HG03342 (cell line): ENCODE measurements at regions not wholly inside any gene's neighbourhood (a gene's known extent, or its start where the extent isn't known, plus 50 kb on each side); places are given as distances from the start of the nearest gene placed in this dataset.
"Not testable (repeated sequence)": the region's sequence is repeated elsewhere in the genome, so short reads cannot be mapped to it uniquely, and the experiment has no call there.

ENCODE experiments used
- ATAC-seq: cut with Tn5 transposase; IDR thresholded peaks from one replicate; pipeline ENCODE4 v1.9.1; 2021; ENCODE audit warnings: mild to moderate bottlenecking, moderate library complexity; ENCODE audit not compliant: unreplicated experiment

DNA sequence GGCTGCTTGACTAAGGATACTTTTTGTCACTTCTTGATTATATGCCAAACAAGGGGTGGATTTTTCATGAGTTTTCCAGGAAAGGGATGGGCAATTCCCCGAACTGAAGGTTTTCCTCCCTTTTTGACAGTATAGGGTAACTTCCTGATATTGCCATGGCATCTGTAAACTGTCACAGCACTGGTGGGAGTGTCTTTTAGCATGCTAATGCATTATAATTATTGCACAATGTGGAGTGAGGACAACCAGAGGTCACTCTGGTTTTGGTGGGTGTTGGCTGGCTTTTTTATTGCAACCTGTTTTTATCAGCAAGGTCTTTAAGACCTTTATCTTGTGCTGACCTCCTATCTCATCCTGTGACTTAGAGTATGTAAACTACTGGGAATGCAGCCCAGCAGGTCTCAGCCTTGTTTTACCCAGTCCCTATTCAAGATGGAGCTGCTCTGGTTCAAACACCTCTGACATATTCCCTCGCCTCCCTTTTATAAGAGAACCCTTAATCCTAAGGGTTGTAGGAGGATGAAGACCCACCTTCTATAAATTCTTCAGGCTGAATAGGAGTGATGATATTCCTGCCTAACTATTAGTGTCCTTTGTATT lies 471.2 kb downstream of the ATP23 start:
- no peak for ATAC-seq

DNA sequence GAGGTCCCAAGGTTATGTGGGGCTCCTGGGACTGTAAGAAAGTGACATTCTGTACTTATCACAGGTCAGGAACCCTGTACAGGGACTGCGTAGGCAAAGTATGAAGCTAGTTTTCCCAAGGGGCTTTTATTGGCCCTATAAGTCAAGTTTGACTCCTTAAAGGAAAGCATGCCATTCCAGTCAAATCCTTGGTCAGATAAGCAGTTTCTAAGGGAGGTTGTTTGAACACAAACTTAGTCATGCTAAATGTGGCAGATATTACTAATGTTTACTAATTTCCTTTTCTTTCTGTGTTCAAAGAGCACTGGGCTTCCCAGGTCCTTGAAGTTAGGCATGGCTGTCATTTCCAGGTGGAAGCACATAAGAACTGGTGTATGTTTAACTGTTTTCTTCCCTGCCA lies 472.4 kb downstream of the ATP23 start:
- ATAC-seq = no peak

DNA sequence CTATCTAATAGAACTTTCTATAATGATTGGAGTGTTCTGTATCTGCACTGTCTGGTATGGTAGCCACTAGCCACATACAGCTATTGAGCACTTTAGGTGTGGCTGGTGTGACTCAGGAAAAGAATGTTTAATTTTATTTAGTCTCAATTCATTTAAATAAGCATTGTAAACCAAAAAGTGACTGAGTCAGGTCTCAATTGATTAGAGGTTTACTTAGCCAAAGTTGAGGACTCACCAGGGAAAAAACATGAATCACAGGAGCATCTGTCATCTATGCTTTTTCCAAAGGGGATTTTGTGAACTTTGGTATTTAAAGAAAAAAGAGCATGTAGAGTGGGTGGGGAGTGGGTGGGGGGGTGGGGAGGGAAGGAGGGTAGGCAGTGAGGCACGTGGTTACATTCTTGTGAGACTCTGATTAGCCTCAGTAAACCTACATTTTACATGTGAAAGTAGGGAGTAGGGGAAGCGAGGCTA lies 473.1 kb downstream of the ATP23 start:
- ATAC-seq = no peak

DNA sequence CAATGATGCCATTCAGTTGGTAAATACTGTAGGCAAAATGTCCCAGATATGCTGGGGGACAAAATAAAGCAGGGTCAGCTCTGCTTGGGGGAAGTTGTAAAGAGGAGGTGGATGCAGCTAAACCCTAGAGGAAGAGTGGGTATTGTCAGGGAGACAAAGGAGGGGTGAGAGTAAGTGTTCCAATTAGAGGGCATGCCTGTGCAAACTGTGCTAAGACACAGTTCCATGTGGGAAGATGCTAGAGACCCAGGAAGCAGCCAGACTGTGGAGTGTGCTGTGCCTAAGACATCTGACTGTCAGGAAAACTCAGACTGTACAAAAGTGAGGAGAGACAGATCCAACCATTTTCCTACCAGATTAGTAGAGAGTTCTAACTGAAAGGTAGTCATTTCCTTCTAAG lies 474.3 kb downstream of the ATP23 start:
- ATAC-seq = no peak

DNA sequence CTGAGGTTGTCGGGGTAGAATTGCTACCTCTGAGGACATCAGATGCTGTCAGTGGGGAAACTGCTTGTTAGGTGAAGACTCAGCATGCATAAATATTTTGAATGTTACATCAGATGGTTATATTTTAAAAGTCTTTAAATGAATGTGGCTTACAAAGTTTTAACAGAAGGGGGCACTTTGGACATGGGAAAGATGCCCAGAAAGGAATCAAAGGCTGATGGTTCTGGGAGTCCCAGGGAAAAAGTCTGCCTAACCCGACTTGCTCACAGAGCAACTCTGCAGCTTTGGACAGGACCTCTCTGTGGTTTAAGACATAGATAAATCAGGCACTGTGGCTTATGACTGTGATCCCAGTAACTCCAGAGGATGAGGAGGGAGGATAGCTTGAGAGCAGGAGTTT lies 474.9 kb downstream of the ATP23 start:
- no peak for ATAC-seq

DNA sequence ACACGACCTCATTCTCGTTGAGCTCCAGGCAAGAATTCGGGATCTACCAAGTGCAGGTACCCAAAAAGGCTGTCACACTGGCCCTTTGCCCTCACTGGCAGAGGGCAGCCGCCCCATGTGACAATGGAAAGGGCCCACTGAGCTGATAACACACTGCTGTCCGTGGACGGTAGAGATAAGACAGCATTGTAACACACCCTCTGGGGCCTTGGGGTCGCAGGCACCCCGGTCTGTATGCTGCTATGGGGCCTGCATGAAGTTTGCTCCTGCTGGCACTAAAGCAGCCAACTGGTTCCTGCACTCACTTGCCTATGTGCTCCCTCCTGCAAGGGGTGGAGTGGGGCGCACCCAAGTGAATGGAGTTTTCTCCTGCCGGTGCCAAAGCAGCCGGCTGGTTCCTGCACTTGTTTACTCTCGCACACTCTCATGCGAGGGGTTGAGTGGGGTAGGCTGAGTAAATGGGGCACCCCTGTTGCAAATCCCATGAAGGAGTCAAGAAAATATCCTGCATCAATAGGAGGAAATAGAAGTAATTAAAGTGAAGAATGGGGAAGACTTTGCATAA lies 477.9 kb downstream of the ATP23 start:
- no peak for ATAC-seq

DNA sequence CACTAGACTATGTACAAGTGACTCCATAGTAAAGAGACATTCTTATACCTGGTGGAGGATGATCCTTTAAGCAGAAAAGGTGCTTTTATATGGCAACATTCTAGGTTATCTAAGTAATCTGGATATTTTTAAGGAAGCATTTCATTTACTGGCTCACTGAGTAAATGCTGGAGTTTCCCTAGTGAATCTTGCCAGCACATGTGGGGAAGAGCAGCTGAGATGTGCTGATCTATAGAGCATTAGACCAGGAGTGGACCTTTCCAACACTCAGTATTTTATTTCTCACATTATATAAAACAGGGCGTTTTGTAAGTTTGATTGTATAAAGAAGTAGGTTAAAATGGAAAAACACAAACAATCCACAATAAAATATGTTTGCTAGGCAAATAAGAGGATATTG lies 478.5 kb downstream of the ATP23 start:
- no peak for ATAC-seq

DNA sequence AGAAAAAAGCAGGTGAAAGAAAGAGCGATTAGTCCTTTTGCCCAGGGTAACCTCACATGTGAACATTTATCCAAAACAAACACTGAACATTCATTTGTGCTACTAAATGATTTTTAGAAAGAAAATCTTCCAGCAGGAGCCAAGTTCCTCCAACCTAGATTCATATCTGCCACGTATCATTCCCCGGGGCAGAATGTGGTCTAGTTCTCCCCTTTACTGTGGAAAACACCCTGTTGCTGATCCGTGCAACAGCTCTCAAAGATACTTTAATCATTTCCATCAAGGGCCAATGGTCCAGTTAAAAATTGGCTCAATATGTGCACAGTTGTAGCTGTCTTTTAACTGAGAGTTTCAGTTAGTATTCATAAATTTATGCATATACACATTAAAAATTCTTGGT lies 479.1 kb downstream of the ATP23 start:
- no peak for ATAC-seq

DNA sequence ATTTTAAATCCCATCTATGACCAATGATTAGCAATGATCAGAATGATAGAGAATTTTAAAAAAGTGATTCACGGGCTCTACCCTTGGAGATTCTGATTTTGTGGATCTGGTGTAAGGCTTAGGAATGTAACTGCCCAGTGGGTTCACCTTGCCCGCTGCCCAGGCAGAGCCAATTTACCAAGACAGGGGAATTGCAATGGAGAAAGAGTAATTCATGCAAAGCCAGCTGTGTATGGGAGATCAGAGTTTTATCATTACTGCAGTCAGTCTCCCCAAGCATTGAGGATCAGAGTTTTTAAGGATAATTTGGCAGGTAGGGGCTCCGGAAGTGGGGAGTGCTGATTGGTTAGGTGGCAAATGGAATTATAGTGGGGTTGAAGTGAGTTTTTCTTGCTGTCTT lies 480.6 kb downstream of the ATP23 start:
- no peak for ATAC-seq

DNA sequence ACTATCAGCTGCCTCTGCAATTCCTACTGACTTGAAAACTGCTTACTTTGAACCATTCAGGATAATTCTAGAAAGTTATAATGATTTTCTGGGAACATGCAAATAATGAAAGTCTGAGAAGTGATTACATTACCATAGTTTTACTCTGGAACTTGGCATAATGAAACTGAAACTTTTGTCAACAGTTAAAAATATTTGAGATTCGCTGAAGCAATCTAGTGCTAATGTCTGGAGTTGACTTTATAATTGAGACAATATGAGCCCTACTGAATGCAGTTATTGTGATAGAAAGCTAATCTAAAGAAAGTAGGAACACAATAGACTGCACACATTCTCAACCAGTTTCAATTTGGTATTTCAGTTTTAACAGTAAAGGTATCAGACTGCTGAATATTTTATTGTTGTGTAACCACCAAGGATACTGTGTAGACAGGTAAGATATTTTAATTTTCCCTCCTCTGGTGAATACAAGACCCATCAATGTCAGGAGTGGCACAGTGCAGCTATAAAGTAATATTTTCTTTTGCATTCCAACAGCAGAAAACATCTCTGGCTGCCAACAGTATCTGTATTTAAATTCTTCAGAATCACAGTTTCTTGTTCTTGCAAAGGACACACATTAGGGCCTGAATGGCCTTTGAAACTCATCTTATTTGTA lies 483.5 kb downstream of the ATP23 start:
- ATAC-seq = peak; percentile 41

DNA sequence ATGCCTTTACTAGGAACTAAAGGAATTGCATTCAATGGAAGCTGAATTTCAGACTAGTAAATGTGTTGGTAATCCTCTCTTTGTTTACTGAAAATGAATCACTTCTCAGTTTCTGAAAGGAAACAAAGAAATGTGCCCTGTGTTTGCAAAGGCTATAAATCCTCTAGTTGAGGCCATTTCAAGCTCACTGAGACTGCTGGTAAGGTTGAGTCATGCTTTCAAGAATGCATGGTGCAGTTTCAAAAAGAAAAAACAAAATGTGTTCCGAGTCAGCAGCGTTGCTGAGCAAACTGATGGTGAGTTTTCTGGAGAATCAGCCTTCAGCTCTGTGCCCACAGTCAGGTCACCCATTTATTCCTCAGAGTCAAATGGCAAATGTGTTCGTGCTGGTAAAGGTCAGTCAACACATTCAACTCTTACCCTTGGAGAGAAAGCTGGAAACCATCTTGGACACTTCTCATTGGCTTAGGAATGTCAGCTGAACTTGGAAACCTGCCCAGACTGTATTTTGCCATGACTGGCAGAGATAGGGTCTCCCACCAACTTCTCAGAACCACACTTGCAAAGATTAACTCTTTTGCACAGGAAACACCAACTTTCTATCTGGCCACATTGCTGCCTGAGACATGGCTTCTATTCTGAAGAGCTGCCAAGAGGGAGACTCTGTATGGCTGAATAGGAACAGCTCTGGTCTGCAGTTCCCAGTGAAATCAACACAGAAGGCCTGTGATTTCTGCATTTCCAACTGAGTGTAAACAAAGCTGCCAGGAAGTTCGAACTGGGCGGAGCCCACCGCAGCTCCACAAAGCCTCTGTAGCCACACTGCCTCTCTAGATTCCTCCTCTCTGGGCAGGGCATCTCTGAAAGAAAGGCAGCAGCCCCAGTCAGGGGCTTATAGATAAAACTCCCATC lies 484.4 kb downstream of the ATP23 start:
- ATAC-seq = peak; percentile 91

DNA sequence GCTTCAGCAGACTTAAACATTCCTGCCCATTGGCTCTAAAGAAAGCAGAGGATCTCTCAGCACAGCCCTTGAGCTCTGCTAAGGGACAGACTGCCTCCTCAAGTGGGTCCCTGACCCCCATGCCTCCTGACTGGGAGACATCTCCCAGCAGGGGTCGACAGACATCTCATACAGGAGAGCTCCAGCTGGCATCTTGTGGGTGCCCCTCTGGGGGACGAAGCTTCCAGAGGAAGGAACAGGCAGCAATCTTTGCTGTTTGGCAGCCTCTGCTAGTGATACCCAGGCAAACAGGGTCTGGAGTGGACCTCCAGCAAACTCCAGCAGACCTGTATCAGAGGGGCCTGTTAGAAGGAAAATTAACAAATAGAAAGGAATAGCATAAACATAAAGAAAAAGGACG lies 485.1 kb downstream of the ATP23 start:
- not testable (repeated sequence) for ATAC-seq

DNA sequence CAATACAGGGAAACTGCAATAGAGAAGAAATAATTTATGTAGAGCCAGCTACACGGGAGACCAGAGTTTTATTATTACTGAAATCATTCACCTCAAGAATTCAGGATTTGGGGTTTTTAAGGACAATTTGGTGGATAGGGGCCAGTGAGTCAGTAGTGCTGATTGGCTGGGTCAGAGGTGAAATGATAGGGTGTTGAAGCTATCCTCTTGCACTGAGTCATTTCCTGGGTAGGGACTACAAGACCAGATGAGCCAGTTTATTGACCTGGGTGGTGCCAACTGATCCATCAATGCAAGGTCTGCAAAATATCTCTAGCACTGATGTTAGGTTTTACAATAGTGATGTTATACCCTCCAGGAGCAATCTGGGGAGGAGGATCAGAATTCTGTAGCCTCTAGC lies 486.3 kb downstream of the LRIG3 start:
- ATAC-seq = no peak

DNA sequence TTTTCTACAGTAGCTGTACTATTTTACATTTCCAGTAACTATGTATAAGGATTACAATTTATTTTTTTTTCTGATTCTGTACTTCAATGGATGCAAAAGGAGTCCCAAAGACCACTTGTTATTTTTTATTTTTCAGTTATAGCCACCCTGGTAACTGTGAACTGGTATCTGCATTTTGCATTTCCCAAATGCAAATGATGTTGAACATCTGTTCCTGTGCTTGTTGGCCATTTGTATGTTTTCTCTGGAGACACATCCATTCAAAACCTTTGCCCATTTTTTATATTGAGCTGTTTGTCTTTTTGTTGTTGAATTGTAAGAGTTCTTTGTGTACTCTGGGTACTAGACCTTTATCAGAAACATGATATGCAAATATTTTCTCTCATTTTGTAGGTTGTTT lies 485.6 kb downstream of the LRIG3 start:
- ATAC-seq = no peak

DNA sequence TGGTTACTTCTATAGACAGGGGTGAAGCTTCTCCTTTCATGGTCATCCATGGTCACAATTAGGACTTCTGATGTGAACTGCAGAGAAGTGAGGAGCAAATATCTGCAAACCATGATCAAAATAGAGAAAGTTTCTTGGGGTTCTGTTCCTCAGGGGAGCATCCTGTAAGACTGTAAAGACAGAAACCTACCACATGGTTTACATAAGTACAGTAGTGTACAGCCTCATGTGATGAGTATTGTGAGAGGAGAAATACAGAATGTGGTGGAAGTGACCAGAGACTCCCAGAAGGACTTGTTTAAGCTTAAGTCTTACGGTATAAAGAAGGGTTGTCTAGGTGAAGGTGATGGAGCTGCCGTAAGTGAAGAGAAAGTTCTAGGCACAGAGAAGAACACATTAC lies 484.7 kb downstream of the LRIG3 start:
- ATAC-seq = peak; percentile 59

DNA sequence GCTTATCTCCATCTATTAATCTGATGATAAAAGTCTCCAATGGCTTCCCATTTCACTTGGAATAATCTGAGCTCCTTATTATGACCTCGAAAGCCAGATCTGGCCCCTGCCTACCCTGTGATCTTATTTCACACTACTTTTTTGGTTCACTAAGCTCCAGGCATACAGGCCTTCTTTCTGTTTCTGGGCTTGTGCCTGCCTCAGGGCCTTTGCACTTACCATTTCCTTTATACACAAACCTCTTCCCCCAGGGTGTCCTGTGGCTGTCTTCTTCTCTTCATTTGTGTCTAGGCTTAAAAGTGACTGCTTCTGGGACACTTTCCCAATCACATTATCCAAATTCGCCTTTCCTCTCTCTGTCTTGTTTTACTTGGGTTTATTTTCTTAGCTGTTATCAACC lies 478.8 kb downstream of the LRIG3 start:
- no peak for ATAC-seq

DNA sequence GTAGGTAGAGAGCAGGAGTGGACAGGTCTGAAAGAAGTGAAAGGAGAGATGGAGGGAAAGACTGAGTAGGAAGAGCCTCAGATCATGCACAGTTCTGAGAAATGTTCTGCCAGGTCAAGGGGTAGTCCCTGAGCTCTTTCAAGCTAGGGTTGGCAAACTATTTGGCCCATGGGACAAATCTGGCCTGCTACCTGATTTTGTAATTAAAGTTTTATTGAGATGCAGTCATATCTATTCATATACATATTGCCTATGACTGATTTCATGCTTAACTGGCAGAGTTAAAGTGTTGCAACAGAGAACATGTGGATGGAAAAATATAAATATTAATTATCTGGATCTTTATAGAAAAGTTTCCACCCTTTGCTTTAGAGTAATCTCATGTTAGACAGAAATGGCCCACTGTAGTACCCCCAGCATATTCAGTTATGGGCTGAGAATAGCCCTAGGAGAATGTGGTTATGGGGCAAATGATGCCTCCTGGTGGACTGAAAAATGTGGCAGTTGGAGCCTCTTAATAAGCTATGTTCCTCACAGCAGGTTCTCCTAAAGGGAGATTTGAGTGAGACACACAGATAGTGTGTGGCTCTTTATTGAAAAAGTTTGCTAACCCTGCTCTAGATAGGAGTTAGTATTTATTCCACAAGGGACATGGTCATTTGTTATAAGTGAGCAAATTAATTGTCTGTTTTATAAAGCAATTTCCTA lies 476.9 kb downstream of the LRIG3 start:
- ATAC-seq = peak; percentile 59

DNA sequence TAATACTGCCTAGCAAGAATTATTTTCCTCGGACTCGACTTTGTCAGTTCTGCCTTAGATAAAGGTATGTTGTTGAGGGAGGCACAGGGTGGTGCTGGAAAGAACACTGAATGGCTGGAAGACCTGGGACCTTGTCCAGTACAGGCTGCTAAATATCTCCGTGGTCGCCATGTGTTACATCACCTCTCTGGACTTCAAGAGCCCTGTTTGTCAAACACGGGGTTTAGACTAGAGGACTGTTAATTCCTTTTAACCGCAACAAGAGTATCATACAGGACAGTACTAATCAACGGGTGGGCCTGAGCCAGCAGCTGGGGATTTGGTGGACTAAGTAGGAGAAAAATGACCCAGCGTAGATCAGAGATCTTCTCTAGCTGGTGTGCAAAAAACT lies 476.3 kb downstream of the LRIG3 start:
- ATAC-seq = no peak

DNA sequence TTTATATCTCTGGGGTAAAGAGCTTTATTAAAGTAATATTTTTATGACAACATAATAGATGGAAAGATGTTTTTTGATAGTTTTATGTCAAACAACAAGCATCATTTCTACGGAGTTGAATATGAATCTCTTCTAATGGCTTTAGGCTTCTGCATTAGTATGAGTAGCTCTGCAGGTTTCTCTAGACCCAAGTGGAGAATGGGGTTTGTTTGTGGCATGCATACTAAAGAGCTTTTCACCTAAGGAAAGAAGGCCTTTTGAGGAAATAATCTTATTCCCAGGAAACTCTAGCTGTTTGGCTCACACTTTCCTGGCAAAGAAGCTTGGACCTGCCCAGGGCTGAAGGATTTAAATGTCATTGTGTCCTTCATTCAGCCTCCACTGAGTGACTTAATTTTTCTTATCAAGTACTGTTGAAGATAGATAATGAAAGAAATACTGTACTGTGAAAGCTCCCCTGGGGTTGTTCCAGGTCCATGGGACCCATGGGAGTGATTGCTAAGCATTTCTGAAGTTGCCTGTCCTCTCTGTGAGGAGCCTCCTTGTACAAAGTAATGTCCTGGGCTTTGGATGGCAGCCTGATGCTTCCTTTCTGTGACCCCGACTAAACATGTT lies 469.3 kb downstream of the LRIG3 start:
- no peak for ATAC-seq

DNA sequence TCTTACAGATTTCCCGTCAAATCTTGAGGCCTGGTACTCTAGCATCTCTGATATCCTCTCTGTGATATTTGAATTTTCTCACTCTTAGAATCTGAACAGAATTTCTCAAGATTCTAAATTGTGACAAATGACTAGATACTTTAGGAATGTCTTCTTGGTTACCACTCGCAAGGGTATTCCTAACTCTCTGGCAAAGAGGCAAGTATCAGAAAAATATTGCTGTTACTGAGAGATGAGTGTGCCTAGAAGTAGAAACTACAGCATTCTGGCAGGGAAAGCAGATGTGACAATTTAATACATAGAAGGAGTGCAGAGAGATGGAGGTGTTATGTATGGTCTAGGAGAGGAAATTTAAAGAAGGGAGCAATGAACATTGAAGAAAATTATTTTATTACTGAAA lies 467.8 kb downstream of the LRIG3 start:
- no peak for ATAC-seq

DNA sequence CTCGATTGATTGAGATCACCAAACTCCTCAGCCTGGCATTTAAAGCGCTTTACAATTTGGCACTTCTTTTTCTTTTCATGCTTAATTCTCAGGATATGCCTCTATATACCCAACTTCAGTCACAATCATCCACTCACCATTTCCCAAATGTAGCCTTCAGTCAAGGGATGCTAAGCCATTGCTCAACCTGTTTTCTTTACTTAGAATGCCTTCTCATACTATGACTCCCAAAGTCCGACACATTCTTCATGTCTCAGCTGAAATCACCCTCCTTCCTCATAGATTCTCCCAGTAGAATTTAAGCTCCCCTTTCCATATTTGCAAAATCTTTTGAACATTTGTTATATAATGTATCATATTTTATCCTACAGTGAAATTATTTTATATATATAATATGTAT lies 467.0 kb downstream of the LRIG3 start:
- no peak for ATAC-seq
